ENCODE measurements at regions not wholly inside any gene's neighbourhood (a gene's known extent, or its start where the extent isn't known, plus 50 kb on each side); places are given as distances from the start of the nearest gene placed in this dataset.

GRCh38 chr18:61203151-61203550, 130.1 kb upstream of the CDH20 start:
- H3K27me3 ChIP-seq (ENCODE audit: control insufficient read depth, insufficient read depth, low read length, poor library complexity, severe bottlenecking), result no peaks in the 10 kb centered on the region
- DNase-seq, result no peak
- no peaks in the 10 kb centered on the region for H3K4me1 Mint-ChIP-seq
- H3K4me3 ChIP-seq (ENCODE audit: low read length), result no peak overlapping the region
- H3K9me3 Mint-ChIP-seq, result no peaks in the 10 kb centered on the region
- no peaks in the 10 kb centered on the region for H3K36me3 Mint-ChIP-seq (ENCODE audit: low read depth)
- H3K9ac ChIP-seq (ENCODE audit: extremely low read depth, low read length, poor library complexity, severe bottlenecking), result no peak overlapping the region
- H3K36me3 ChIP-seq (ENCODE audit: control insufficient read depth, insufficient read depth, low read length), result no peaks in the 10 kb centered on the region
- 86% methylated on average over 1 of the region's 1 CpG; no CpG with 5 or more reads in 1 of the 2 experiments for WGBS, 2 experiments (ENCODE audit: insufficient coverage in 1 of 2, insufficient read length in 1 of 2)
- H3K4me3 Mint-ChIP-seq, result no peak overlapping the region
- TF ChIP-seq CTCF (conservative IDR thresholded peaks at IDR 0.05), result no peak
- no peaks in the 10 kb centered on the region for H3K27me3 Mint-ChIP-seq (ENCODE audit: insufficient read depth)
- H3K27ac ChIP-seq (ENCODE audit: low read depth, low read length), result no peak overlapping the region
- no peaks in the 10 kb centered on the region for H3K9me3 ChIP-seq (ENCODE audit: control insufficient read depth, low read length)
- no peak overlapping the region for H3K27ac Mint-ChIP-seq
- no peaks in the 10 kb centered on the region for H3K4me1 ChIP-seq (ENCODE audit: control insufficient read depth, insufficient read depth, low read length)

- Histone ChIP-seq H3K4me1 (ENCODE audit: control insufficient read depth, insufficient read depth, low read length) (no peaks in the 10 kb centered on the region), H3K27ac (ENCODE audit: low read depth, low read length) (no peak overlapping the region), H3K27me3 (ENCODE audit: control insufficient read depth, insufficient read depth, low read length, poor library complexity, severe bottlenecking) (no peaks in the 10 kb centered on the region), H3K36me3 (ENCODE audit: control insufficient read depth, insufficient read depth, low read length) (no peaks in the 10 kb centered on the region), H3K9ac (ENCODE audit: extremely low read depth, low read length, poor library complexity, severe bottlenecking) (no peak overlapping the region), H3K4me3 (ENCODE audit: low read length) (no peak overlapping the region), H3K9me3 (ENCODE audit: control insufficient read depth, low read length) (no peaks in the 10 kb centered on the region)
- 92 to 100% methylated on average over 2 to 5 of the region's 5 CpGs for WGBS, 2 experiments (ENCODE audit: insufficient coverage in 1 of 2, insufficient read length in 1 of 2)
- no peak for TF ChIP-seq CTCF (conservative IDR thresholded peaks at IDR 0.05)
- Mint-ChIP-seq H3K36me3 (ENCODE audit: low read depth) (no peaks in the 10 kb centered on the region), H3K9me3 (no peaks in the 10 kb centered on the region), H3K27ac (no peak overlapping the region), H3K4me3 (no peak overlapping the region), H3K27me3 (ENCODE audit: insufficient read depth) (no peaks in the 10 kb centered on the region), H3K4me1 (no peaks in the 10 kb centered on the region)
- no peak for DNase-seq
Measured at GRCh38 chr18:61209801-61210200, 123.4 kb upstream of the CDH20 start.

- H3K4me3 ChIP-seq (ENCODE audit: low read length), result no peak overlapping the region
- no peak overlapping the region for H3K4me3 Mint-ChIP-seq
- H3K27me3 Mint-ChIP-seq (ENCODE audit: insufficient read depth), result no peaks in the 10 kb centered on the region
- WGBS, 2 experiments (ENCODE audit: insufficient coverage in 1 of 2, insufficient read length in 1 of 2), result 80 to 84% methylated on average over 2 to 6 of the region's 6 CpGs
- no peaks in the 10 kb centered on the region for H3K27me3 ChIP-seq (ENCODE audit: control insufficient read depth, insufficient read depth, low read length, poor library complexity, severe bottlenecking)
- no peaks in the 10 kb centered on the region for H3K9me3 Mint-ChIP-seq
- H3K9me3 ChIP-seq (ENCODE audit: control insufficient read depth, low read length), result no peaks in the 10 kb centered on the region
- H3K27ac ChIP-seq (ENCODE audit: low read depth, low read length), result no peak overlapping the region
- no peak for TF ChIP-seq CTCF (conservative IDR thresholded peaks at IDR 0.05)
- H3K4me1 Mint-ChIP-seq, result no peaks in the 10 kb centered on the region
- H3K36me3 ChIP-seq (ENCODE audit: control insufficient read depth, insufficient read depth, low read length), result no peaks in the 10 kb centered on the region
- no peak for DNase-seq
- H3K9ac ChIP-seq (ENCODE audit: extremely low read depth, low read length, poor library complexity, severe bottlenecking), result no peak overlapping the region
- H3K36me3 Mint-ChIP-seq (ENCODE audit: low read depth), result no peaks in the 10 kb centered on the region
- H3K27ac Mint-ChIP-seq, result no peak overlapping the region
- peaks cover 2% of the 10 kb centered on the region for H3K4me1 ChIP-seq (ENCODE audit: control insufficient read depth, insufficient read depth, low read length)
Measured at GRCh38 chr18:61216051-61216450, 117.2 kb upstream of the CDH20 start.
